K562 (cell line): ENCODE measurements at regions not wholly inside any gene's neighbourhood (a gene's known extent, or its start where the extent isn't known, plus 50 kb on each side); places are given as distances from the start of the nearest gene placed in this dataset.

Source experiments
- ATAC-seq: fragments of 200-7000 bp; cut with Tn5 transposase; 3 replicates; pipeline ENCODE4 v1.9.1; 2020; ENCODE audit warnings: moderate library complexity
- BruUV-seq: library from RNA; stranded (reverse); fragments of 400-500 nt; replicated peaks from 2 replicates; lab custom pipeline; 2021; lab: Mats Ljungman, UMichigan
- CTCF ChIA-PET: fragments of 300-600 bp; formaldehyde crosslinking; extraction: SDS; loops from one replicate; lab custom pipeline; 2021; ENCODE audit warnings: low intra/inter-chr PET ratio; lab: Yijun Ruan, JAX
- POLR2A ChIA-PET: fragments of 300-600, 350-650 bp; sonication (Branson Sonifier 250); formaldehyde crosslinking; extraction: SDS; loops from one replicate; lab custom pipeline; 2021; ENCODE audit warnings: antibody characterized with exemption, inconsistent platforms; lab: Yijun Ruan, JAX
- DNase-seq, 4 experiments: peaks; one replicate each; pipeline versions ENCODE4 v3.0.0 to v3.0.0-alpha.2; 2011 to 2018; ENCODE audit warnings: low spot score in 3 of 4, mixed read lengths in 3 of 4; ENCODE audit errors: extremely low read depth in 1 of 4
- FAIRE-seq: peaks from 2 replicates; lab custom pipeline; 2011; peaks lifted over from hg19 to GRCh38; lab: Jason Lieb, UNC
- H2AFZ ChIP-seq: 2 replicates; pipeline ENCODE4 v1.6.0; 2011; ENCODE audit warnings: low read depth, low read length, control low read depth, inconsistent platforms
- H3K27ac ChIP-seq: fragments of 200-600 bp; 3 replicates; pipeline ENCODE4 v1.8.0; 2011; ENCODE audit warnings: low read depth, mild to moderate bottlenecking, control low read depth, inconsistent platforms, low read length, moderate library complexity, mixed read lengths; ENCODE audit errors: extremely low read depth
- H3K27me3 ChIP-seq, 2 experiments: fragments of 300-600 bp in 1 of 2; 2 replicates in 1 of 2; 3 replicates in 1 of 2; pipeline versions ENCODE4 v1.6.0 to v1.8.0; 2011; ENCODE audit warnings: inconsistent platforms in 2 of 2, low read length in 2 of 2, mild to moderate bottlenecking in 1 of 2, mixed read lengths in 1 of 2, moderate library complexity in 1 of 2; ENCODE audit not compliant: control insufficient read depth in 2 of 2, insufficient read depth in 2 of 2
- H3K36me3 ChIP-seq: fragments of 300-600 bp; 3 replicates; pipeline ENCODE4 v1.8.0; 2011; ENCODE audit warnings: mild to moderate bottlenecking, low read length, inconsistent platforms; ENCODE audit not compliant: control insufficient read depth, insufficient read depth
- H3K4me1 ChIP-seq, 2 experiments: fragments of 200-600 bp in 1 of 2; replicated peaks in 1 of 2; 2 replicates in 1 of 2; 3 replicates in 1 of 2; pipeline versions ENCODE4 v1.5.1 to v1.8.0; 2011; ENCODE audit warnings: inconsistent platforms in 2 of 2, low read length in 2 of 2, mild to moderate bottlenecking in 1 of 2, mixed read lengths in 1 of 2, moderate library complexity in 1 of 2; ENCODE audit not compliant: control insufficient read depth in 2 of 2, insufficient read depth in 2 of 2
- H3K4me2 ChIP-seq: 2 replicates; pipeline ENCODE4 v1.6.1; 2011; ENCODE audit warnings: low read length, control low read depth, inconsistent platforms, mixed read lengths; ENCODE audit not compliant: insufficient read depth
- H3K4me3 ChIP-seq: fragments of 200-600 bp; sonication (generic), shearing (Covaris generic); 2 replicates; pipeline ENCODE4 v1.5.1; 2016; ENCODE audit warnings: control low read depth, inconsistent platforms
- H3K79me2 ChIP-seq: fragments of 200-600 bp; 3 replicates; pipeline ENCODE4 v1.8.0; 2011; ENCODE audit warnings: low read length, inconsistent platforms; ENCODE audit not compliant: control insufficient read depth, insufficient read depth
- H3K9ac ChIP-seq, 2 experiments: 2 replicates each; pipeline versions ENCODE4 v1.6.0 to v1.6.1; 2011; ENCODE audit warnings: low read depth in 2 of 2, low read length in 2 of 2, control low read depth in 1 of 2, inconsistent platforms in 1 of 2, mild to moderate bottlenecking in 1 of 2, mixed read lengths in 1 of 2; ENCODE audit not compliant: insufficient read depth in 1 of 2
- H3K9me1 ChIP-seq: one replicate; pipeline ENCODE4 v1.6.0; 2011; ENCODE audit warnings: inconsistent platforms, mild to moderate bottlenecking, low read length, moderate library complexity; ENCODE audit not compliant: control insufficient read depth, insufficient read depth
- H3K9me3 ChIP-seq: replicated peaks from 2 replicates; pipeline ENCODE4 v1.5.1; 2011; ENCODE audit warnings: low read depth, low read length, inconsistent platforms; ENCODE audit not compliant: control insufficient read depth, insufficient read depth
- H4K20me1 ChIP-seq: replicated peaks from 2 replicates; pipeline ENCODE4 v1.6.1; 2011; ENCODE audit warnings: low read length, inconsistent platforms, mixed read lengths; ENCODE audit not compliant: control insufficient read depth, insufficient read depth
- CBFA2T3 ChIP-seq: fragments of 450-650 bp; IDR thresholded peaks from 2 replicates; pipeline ENCODE4 v1.6.1; 2017
- CBFB ChIP-seq: sonication (generic); formaldehyde crosslinking; IDR thresholded peaks from 2 replicates; pipeline ENCODE4 v1.4.0; 2020; ENCODE audit warnings: mild to moderate bottlenecking, missing genetic modification reagents
- DPF2 ChIP-seq: fragments of 450-650 bp; IDR thresholded peaks from 2 replicates; pipeline ENCODE4 v1.6.1; 2016
- IRF2 ChIP-seq: sonication (generic); formaldehyde crosslinking; IDR thresholded peaks from 2 replicates; pipeline ENCODE4 v1.8.1; 2022; ENCODE audit warnings: mild to moderate bottlenecking, missing genetic modification reagents
- KDM1A ChIP-seq, 2 experiments: fragments of 450-650 bp; IDR thresholded peaks; 2 replicates each; pipeline ENCODE4 v1.6.1; 2016; ENCODE audit warnings: mild to moderate bottlenecking in 2 of 2
- KLF10 ChIP-seq: fragments of 250-450 bp; sonication (Bioruptor Pico); IDR thresholded peaks from 2 replicates; pipeline ENCODE4 v1.6.1; 2021; ENCODE audit warnings: matching md5 sums
- PML ChIP-seq: IDR thresholded peaks from 2 replicates; pipeline ENCODE4 v1.6.1; 2012; ENCODE audit warnings: low read length, inconsistent platforms
- SIRT6 ChIP-seq: IDR thresholded peaks from one replicate; pipeline ENCODE4 v1.6.1; 2012; ENCODE audit warnings: low read depth, mild to moderate bottlenecking, control low read depth, inconsistent platforms, low read length, moderate library complexity
- SMARCA4 ChIP-seq: fragments of 450-650 bp; IDR thresholded peaks from 2 replicates; pipeline ENCODE4 v1.6.1; 2016
- SOX6 ChIP-seq: fragments of 450-650 bp; IDR thresholded peaks from 2 replicates; pipeline ENCODE4 v1.6.1; 2014; ENCODE audit warnings: mild to moderate bottlenecking
- STAG1 ChIP-seq: sonication (generic); formaldehyde crosslinking; IDR thresholded peaks from 2 replicates; pipeline ENCODE4 v1.5.0; 2020; ENCODE audit warnings: missing genetic modification reagents, borderline replicate concordance
- TRIM24 ChIP-seq, 2 experiments: fragments of 450-650 bp; IDR thresholded peaks; 2 replicates each; pipeline ENCODE4 v1.6.1; 2016
- TRIM28 ChIP-seq: fragments of 450-650 bp; IDR thresholded peaks from 2 replicates; pipeline ENCODE4 v1.6.1; 2017
- ZNF133 ChIP-seq: fragments of 250-450 bp; sonication (Bioruptor Pico); IDR thresholded peaks from 2 replicates; pipeline ENCODE4 v1.4.0; 2020; ENCODE audit warnings: mild to moderate bottlenecking
- ZNF311 ChIP-seq: fragments of 250-450 bp; sonication (Bioruptor Pico); IDR thresholded peaks from 2 replicates; pipeline ENCODE4 v1.4.0; 2020; ENCODE audit warnings: mild to moderate bottlenecking, moderate library complexity
- WGBS: fragments of 100-300 bp; shearing (Covaris generic); methylation state at CpG from one replicate; pipeline ENCODE4 v1.1.6; 2016; ENCODE audit warnings: low coverage, mixed read lengths; ENCODE audit not compliant: insufficient coverage; ENCODE audit errors: missing lambda C conversion rate; 5-methylcytosine and 5-hydroxymethylcytosine counted together
- in situ Hi-C: fragments of 300-500 bp; cut with MboI; formaldehyde crosslinking; loops from 4 replicates; pipeline ENCODE4 v1.15.0; 2018; ENCODE audit warnings: inconsistent platforms, mixed read lengths
- intact Hi-C: fragments of 100-400 bp; cut with micrococcal nuclease; formaldehyde crosslinking; loops from 2 replicates; pipeline ENCODE4 v1.14.2; 2022
- TF ChIP-seq, protein P1 (sequence below): fragments of 450-650 bp; IDR thresholded peaks from 2 replicates; pipeline ENCODE4 v1.6.1; 2016
- TF ChIP-seq, protein P2 (sequence below): fragments of 200-800 bp; sonication (Bioruptor generic); IDR thresholded peaks from 2 replicates; pipeline ENCODE4 v1.6.1; 2017; ENCODE audit warnings: missing genetic modification characterization, missing compliant biosample characterization
- TF ChIP-seq, protein P3 (sequence below): fragments of 450-650 bp; IDR thresholded peaks from 2 replicates; pipeline ENCODE4 v1.6.1; 2016; ENCODE audit warnings: mild to moderate bottlenecking
- TF ChIP-seq, protein P4 (sequence below): fragments of 450-650 bp; IDR thresholded peaks from 2 replicates; pipeline ENCODE4 v1.6.1; 2016; ENCODE audit warnings: borderline replicate concordance

DNA sequence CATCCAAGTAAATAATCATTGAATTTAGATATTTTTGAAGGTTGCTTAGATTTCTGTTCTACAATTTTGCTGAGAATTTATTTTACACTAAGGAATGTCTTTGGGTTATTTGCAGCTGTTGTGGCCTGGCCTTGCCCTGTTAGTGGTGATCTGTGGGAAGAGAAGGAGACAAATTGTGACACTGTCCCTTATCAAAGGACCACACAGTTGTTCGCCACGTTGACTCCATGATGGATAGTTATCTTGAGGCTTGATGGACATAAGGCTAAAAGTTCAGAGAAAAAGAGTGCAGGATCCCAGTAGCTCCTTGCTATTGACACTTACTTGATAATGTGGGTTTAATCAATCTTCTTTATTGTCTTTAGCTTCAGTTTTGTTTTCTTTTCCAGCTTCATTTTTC, 186.6 kb upstream of the MEF2C start:
- POLR2A ChIA-PET = no interaction called here
- WGBS = 3% methylated on average over 2 of the region's 2 CpGs
- TF ChIP-seq ZNF311 (CRISPR knock-in tag) (no peak), ZNF133 (CRISPR knock-in tag) (no peak), SIRT6 (no peak), STAG1 (CRISPR knock-in tag) (no peak), SMARCA4 (peak; percentile 76), TRIM24 (IDR thresholded peaks at IDR 0.05) (peak; percentile 49 to 61; a peak in 2 of 4 replicates), CBFB (CRISPR knock-in tag) (no peak), KDM1A (IDR thresholded peaks at IDR 0.05) (peak; percentile 29 to 37; a peak in 1 of 4 replicates), KLF10 (CRISPR knock-in tag) (no peak), PML (peak; percentile 56; the same call in 1 of the 2 replicates), SOX6 (peak; percentile 50; the same call in 1 of the 2 replicates), DPF2 (peak; percentile 80), IRF2 (CRISPR knock-in tag) (no peak), TRIM28 (no peak), CBFA2T3 (peak; percentile 86)
- TF ChIP-seq, protein P1, sequence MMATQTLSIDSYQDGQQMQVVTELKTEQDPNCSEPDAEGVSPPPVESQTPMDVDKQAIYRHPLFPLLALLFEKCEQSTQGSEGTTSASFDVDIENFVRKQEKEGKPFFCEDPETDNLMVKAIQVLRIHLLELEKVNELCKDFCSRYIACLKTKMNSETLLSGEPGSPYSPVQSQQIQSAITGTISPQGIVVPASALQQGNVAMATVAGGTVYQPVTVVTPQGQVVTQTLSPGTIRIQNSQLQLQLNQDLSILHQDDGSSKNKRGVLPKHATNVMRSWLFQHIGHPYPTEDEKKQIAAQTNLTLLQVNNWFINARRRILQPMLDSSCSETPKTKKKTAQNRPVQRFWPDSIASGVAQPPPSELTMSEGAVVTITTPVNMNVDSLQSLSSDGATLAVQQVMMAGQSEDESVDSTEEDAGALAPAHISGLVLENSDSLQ = peak; percentile 87
- TF ChIP-seq, protein P2, sequence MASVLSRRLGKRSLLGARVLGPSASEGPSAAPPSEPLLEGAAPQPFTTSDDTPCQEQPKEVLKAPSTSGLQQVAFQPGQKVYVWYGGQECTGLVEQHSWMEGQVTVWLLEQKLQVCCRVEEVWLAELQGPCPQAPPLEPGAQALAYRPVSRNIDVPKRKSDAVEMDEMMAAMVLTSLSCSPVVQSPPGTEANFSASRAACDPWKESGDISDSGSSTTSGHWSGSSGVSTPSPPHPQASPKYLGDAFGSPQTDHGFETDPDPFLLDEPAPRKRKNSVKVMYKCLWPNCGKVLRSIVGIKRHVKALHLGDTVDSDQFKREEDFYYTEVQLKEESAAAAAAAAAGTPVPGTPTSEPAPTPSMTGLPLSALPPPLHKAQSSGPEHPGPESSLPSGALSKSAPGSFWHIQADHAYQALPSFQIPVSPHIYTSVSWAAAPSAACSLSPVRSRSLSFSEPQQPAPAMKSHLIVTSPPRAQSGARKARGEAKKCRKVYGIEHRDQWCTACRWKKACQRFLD (CRISPR knock-in tag) = peak; percentile 39; the same call in 1 of the 2 replicates
- TF ChIP-seq, protein P3, sequence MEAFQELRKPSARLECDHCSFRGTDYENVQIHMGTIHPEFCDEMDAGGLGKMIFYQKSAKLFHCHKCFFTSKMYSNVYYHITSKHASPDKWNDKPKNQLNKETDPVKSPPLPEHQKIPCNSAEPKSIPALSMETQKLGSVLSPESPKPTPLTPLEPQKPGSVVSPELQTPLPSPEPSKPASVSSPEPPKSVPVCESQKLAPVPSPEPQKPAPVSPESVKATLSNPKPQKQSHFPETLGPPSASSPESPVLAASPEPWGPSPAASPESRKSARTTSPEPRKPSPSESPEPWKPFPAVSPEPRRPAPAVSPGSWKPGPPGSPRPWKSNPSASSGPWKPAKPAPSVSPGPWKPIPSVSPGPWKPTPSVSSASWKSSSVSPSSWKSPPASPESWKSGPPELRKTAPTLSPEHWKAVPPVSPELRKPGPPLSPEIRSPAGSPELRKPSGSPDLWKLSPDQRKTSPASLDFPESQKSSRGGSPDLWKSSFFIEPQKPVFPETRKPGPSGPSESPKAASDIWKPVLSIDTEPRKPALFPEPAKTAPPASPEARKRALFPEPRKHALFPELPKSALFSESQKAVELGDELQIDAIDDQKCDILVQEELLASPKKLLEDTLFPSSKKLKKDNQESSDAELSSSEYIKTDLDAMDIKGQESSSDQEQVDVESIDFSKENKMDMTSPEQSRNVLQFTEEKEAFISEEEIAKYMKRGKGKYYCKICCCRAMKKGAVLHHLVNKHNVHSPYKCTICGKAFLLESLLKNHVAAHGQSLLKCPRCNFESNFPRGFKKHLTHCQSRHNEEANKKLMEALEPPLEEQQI = peak; percentile 80
- TF ChIP-seq, protein P4, sequence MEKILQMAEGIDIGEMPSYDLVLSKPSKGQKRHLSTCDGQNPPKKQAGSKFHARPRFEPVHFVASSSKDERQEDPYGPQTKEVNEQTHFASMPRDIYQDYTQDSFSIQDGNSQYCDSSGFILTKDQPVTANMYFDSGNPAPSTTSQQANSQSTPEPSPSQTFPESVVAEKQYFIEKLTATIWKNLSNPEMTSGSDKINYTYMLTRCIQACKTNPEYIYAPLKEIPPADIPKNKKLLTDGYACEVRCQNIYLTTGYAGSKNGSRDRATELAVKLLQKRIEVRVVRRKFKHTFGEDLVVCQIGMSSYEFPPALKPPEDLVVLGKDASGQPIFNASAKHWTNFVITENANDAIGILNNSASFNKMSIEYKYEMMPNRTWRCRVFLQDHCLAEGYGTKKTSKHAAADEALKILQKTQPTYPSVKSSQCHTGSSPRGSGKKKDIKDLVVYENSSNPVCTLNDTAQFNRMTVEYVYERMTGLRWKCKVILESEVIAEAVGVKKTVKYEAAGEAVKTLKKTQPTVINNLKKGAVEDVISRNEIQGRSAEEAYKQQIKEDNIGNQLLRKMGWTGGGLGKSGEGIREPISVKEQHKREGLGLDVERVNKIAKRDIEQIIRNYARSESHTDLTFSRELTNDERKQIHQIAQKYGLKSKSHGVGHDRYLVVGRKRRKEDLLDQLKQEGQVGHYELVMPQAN = no peak

More for the DNA sequence above, 186.6 kb upstream of the MEF2C start:
- Histone ChIP-seq H3K4me1 (peaks cover 0 to 13% of the 10 kb centered on the region in 2 experiments; a peak in 2 of 5 replicates), H3K9me1 (no peaks in the 10 kb centered on the region), H3K79me2 (no peaks in the 10 kb centered on the region), H4K20me1 (no peaks in the 10 kb centered on the region), H3K4me2 (peak overlapping the region; percentile 40), H3K9me3 (no peaks in the 10 kb centered on the region), H3K27ac (no peak overlapping the region), H3K36me3 (no peaks in the 10 kb centered on the region; the same call in 2 of the 3 replicates), H3K4me3 (no peak overlapping the region), H3K9ac (no peak overlapping the region), H2AFZ (peak overlapping the region; percentile 36; the same call in 1 of the 2 replicates), H3K27me3 (no peaks in the 10 kb centered on the region)
- FAIRE-seq (peak; percentile 91), DNase-seq (peak; percentile 20 to 84 (median 44)), ATAC-seq (peak; percentile 85)
- CTCF ChIA-PET = no interaction called here
- in situ Hi-C loops (no loop called here), intact Hi-C loops (no loop called here)
- BruUV-seq = no TSS peak
